ENCODE measurements at regions not wholly inside any gene's neighbourhood (a gene's known extent, or its start where the extent isn't known, plus 50 kb on each side); places are given as distances from the start of the nearest gene placed in this dataset.
A peak's percentile ranks its signal among the peaks of the same experiment; 100 is the strongest.

- ATAC-seq (no peak), DNase-seq (ENCODE audit: low spot score) (no peak)
Observed at GRCh38 chr7:124515106-124515830, 250.3 kb downstream of the GPR37 start.

DNA sequence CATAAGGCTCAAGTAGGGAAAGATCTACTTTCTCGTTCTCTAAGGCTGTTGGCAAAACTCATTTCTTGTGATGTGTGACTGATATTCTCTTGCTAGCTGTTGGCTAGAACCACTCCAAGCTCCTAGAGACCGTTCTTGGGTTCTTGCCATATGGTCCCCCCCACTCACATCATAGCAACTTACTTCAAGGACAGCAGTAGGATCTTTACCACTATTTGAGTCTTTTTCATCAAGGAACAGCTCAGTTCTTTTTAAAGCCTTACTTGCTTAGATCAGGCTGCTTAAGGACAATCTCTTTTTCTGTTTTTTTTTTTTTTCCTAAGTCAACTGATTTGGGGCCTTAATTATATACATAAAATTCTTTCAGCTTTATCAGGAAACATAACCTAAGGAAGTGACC, 251.1 kb downstream of the GPR37 start:
- no peak for DNase-seq (ENCODE audit: low spot score)
- no peak for ATAC-seq

DNA sequence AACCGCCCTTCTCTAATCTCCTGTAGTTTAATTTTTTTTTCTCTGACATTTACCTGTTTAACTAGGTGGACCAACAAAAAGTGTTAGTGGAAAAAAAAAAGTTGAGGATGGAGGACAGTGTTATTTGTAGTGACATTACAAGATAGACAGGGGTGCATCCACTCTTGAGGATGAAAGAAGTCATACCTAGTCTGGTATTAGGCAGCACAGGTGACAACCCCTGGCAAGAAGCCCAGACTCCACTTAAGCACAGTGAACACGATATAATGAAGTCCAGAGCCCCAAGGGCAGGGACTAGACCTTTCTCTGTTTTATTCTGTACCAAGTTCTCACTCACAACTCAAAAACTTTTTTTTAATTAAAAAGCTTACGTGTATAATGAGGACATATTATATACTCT, 268.4 kb downstream of the GPR37 start:
- DNase-seq (ENCODE audit: low spot score) = no peak
- no peak for ATAC-seq

DNA sequence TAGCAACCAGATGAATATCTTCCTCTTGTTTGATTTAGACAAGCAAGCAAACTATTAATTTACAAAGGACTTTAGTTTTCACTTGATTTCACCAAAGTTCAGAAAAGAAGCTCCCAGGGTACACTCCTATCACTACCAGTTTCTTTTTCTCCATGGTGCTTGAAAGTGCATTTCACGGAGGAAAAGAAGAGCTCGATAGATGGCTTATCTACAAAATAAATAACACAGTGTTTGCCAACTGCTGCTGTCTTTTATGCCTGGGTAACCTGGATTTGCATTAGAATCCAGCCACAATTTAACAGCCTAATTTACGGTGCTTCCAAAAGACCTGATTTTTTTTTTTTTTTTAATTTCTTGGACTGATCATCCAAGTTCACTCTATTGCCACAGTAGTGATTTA, 275.7 kb downstream of the GPR37 start:
- ATAC-seq = peak; percentile 89
- no peak for DNase-seq (ENCODE audit: low spot score)

- DNase-seq (ENCODE audit: low spot score) (peak; percentile 90), ATAC-seq (peak; percentile 87)
Observed at GRCh38 chr7:124489082-124489819, 276.3 kb downstream of the GPR37 start.

GRCh38 chr7:124482229-124482628, 283.4 kb downstream of the GPR37 start:
- no peak for DNase-seq (ENCODE audit: low spot score)
- no peak for ATAC-seq

DNA sequence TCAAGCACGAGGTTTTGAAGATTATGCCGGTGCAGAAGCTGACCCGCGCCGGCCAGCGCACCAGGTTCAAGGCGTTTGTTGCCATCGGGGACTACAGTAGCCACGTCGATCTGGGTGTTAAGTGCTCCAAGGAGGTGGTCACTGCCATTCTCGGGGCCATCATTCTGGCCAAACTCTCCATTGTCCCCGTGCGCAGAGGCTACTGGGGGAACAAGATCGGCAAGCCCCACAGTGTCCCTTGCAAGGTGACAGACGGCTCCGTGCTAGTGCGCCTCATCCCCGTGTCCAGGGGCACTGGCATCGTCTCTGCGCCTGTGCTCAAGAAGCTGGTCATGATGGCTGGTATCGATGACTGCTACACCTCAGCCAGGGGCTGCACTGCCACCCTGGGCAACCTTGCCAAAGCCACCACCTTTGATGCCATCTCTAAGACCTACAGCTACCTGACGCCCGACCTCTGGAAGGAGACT, 284.7 kb downstream of the GPR37 start:
- DNase-seq (ENCODE audit: low spot score) = no peak

DNA sequence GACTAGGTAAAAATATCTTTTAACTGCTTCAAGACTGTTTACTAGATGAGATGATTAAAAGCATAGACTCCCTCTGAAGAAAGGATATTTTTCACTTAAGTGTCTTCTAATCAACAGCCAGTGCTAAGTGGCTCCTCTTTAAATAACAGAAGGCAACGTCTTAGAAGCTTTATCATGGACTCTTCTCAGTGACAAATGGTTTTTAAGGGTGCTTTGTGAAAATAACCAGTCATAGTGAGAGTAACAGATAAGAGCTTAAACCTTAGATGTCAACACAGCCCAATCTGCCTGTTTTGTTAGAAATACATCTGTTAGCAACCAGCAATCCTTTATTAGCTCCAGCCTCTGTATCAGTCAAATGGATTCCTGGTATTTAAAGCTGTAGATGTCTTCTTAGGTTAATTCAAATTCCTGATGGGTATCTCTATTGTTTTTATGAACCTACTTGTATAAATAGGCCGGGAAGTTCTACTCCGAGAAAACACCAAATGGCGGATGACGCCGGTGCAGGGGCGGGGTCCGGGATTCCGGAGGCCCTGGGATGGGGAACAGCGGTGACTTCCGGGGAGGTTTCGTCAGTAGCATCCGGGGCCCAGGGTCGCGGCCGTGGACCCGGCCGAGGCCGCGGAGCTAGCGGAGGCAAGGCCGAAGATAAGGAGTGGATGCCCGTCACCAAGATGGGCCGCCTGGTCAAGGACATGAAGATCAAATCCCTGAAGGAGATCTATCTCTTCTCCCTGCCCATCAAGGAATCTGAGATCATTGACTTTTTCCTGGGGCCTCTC, 285.4 kb downstream of the GPR37 start:
- ATAC-seq (no peak), DNase-seq (ENCODE audit: low spot score) (no peak)

More for the DNA sequence above, 284.7 kb downstream of the GPR37 start:
- ATAC-seq = no peak

DNA sequence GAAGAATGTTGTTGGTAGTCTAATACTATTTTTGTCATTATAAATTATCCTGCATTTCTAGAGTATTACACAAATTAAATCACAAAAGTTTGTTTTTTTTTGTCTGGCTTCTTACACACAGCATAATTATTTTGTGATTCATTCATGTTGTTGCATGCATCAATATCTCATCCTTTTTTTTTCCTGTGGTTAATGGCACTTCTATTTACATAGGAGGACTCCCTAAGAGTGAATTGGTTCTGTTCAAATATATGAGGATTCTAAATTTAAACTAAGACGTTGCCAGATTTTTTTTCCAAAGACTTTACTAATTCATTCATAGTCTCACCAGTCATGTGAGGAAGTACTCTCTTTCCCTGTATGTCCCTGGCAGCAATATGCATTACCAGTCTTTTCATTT, 303.3 kb downstream of the GPR37 start:
- DNase-seq (ENCODE audit: low spot score) = no peak
- ATAC-seq = no peak

GRCh38 chr7:124460555-124460954, 305.0 kb downstream of the GPR37 start:
- DNase-seq (ENCODE audit: low spot score) = no peak
- ATAC-seq = peak; percentile 39

DNA sequence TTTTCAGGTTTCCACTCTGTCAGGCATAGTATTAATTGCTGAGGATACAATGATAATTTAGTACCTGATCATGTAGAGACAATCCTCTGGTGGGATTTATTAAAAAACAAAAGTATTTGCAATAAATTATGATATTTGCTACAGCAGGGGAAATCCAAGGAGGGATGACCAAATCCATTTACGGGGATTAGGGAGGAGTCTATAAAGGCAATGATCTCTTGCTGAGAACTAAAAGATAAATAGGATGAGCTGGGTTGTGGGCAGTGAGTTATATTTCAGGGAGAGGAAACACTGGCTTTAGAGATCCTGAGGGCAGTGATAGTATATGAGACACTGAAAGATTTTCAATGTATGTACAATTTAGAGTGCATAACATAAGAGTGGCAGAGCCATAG, 305.5 kb downstream of the GPR37 start:
- DNase-seq (ENCODE audit: low spot score) (no peak), ATAC-seq (no peak)

- DNase-seq (ENCODE audit: low spot score) (no peak), ATAC-seq (no peak)
Observed at GRCh38 chr7:124459101-124460055, 306.2 kb downstream of the GPR37 start.

- DNase-seq (ENCODE audit: low spot score) (no peak), ATAC-seq (no peak)
Observed at GRCh38 chr7:124457841-124458240, 307.8 kb downstream of the GPR37 start.

DNA sequence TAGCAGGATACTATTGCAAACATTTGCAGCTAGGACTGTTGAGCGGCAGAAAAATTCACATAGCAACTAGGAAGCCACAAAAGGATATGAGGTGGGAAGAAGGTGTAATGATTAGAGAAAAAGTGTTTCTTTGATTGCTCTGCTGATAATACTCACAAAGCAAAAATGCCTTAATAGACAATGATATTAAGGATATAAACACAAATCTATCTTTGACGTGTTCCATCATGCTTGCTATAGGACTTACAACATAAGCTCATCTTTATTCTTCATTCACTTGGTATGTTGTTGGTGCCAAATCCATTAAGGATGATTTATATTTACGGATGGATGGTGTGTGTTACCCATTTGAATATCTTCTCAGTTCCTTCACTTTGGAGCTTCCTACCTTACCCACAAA, 309.3 kb downstream of the GPR37 start:
- DNase-seq (ENCODE audit: low spot score) (no peak), ATAC-seq (no peak)

DNA sequence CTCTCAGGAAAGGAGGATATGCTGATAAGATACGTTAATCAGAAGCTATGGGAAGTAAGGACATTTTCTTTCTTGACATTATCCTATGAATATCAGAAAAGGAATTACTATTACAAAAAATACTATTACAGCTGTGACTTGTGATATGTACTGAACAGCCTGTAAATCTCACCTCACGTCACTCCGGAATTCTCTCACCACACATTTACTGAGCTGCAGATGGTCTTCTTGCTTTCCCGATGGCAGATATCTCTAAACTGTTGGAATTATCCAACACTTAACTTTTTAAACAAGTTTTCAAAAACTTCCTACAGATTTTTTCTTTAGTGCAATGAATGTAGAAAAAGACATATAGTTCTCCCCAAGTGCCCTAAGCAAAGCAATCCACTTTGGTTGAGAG, 313.4 kb downstream of the GPR37 start:
- no peak for DNase-seq (ENCODE audit: low spot score)

DNA sequence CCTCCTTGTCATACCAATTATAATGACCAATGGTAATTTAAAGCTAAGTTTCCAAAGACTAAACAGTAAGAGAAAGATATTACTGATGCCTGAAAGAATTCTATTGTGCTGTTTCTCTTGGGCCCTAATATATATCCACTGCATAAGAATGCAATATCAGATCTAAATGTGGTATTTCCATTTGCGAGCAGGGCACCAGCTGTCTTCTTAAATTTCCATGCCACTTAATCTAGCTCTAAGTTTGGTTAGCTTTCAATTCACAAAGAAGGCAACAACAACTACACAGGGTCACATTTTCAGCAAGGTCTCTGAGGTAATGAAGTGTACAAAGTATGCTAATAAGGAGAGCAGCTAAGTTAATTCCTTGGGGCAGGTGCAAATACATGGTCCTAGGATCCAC, 315.7 kb downstream of the GPR37 start:
- DNase-seq (ENCODE audit: low spot score) = no peak
- no peak for ATAC-seq

More for the DNA sequence above, 313.4 kb downstream of the GPR37 start:
- no peak for ATAC-seq

DNA sequence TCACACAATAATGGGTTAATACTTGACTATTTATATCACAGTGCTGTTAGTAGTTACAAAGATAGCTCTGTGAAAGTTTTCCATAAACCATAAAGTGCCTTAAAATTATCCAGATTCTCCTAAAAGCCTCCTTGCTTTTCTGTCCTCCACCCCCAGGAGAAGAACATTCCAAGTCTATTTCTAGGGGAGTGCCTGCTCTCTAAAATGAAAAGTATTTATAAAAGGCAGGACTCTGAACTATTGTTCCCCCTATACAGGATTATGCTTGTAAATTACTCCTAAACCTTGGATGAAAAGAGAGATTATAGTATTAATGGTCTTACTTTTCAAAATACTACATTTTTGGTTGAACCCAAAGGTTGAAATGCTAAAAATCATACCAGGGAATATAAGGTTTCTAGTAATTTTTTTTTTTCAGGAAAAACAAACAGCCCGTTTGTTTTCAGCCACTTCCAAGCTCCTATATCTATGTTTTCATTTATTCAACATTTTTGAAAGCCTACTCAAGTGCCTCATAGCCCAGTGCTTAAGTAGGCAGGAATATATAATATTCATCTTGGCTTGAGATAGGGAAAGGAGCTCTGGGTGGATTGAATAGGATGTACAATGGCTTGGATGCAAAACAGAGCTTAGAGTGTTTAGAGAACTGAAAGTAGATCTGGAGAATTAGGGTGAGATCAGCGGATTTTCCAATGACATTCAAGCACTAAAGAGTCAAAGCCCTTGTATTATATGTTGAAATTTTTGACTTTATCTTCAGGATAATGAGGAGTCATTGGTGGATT, 320.7 kb downstream of the GPR37 start:
- ATAC-seq = no peak
- no peak for DNase-seq (ENCODE audit: low spot score)

GRCh38 chr7:124443762-124444161, 321.8 kb downstream of the GPR37 start:
- DNase-seq (ENCODE audit: low spot score) = no peak
- ATAC-seq = no peak

DNA sequence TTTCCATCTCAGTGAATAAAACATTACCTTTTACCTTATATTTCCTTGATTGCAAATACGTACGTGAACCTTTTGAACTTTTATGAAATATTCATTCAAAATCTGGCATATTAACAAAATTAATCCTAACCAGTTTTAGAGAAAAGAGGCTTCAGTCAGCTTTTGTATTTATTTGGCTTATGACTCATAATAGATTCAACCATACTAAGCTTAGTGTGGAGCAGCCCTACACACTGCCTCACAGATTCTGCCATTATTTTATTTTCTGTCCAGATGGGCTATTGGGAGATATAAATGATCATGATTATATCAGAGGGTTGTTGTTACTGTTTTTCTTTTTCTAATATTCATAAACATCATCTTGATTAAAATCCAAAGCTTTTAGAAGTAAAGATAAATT, 325.5 kb downstream of the GPR37 start:
- ATAC-seq = no peak

More for the DNA sequence above, 325.5 kb downstream of the GPR37 start:
- no peak for DNase-seq (ENCODE audit: low spot score)
